Upper lobe of left lung (tissue), 6 donors: ENCODE measurements at regions not wholly inside any gene's neighbourhood (a gene's known extent, or its start where the extent isn't known, plus 50 kb on each side); places are given as distances from the start of the nearest gene placed in this dataset.
"Not testable (repeated sequence)": the region's sequence is repeated elsewhere in the genome, so short reads cannot be mapped to it uniquely, and the experiment has no call there.

Experiments
- ATAC-seq, 2 donors: fragments of 200-7000 bp; cut with Tn5 transposase; one replicate each; pipeline ENCODE4 v1.9.1; 2022; ENCODE audit warnings: mild to moderate bottlenecking in 2 of 2, moderate library complexity in 2 of 2; ENCODE audit not compliant: low FRiP score in 2 of 2
- DNase-seq, 2 donors: peaks; one replicate each; pipeline ENCODE4 v3.0.0-alpha.2; 2019 to 2020
- H3K27ac ChIP-seq, 4 donors: fragments of 200-600 bp; sonication (generic); one replicate each; pipeline ENCODE4 v1.5.1; 2016 to 2019
- H3K27me3 ChIP-seq, 4 donors: fragments of 200-600 bp; sonication (generic); one replicate each; pipeline ENCODE4 v1.5.1; 2017 to 2019
- H3K36me3 ChIP-seq, 4 donors: fragments of 200-600 bp; sonication (generic); one replicate each; pipeline ENCODE4 v1.5.1; 2016 to 2019
- H3K4me1 ChIP-seq, 4 donors: fragments of 200-600 bp; sonication (generic); one replicate each; pipeline ENCODE4 v1.5.1; 2018 to 2019
- H3K4me3 ChIP-seq, 4 donors: fragments of 200-600 bp; sonication (generic); one replicate each; pipeline ENCODE4 v1.5.1; 2017 to 2019; ENCODE audit warnings: mild to moderate bottlenecking in 2 of 4, moderate library complexity in 1 of 4
- H3K9me3 ChIP-seq, 4 donors: fragments of 200-600 bp; sonication (generic); one replicate each; pipeline ENCODE4 v1.5.1; 2018 to 2019
- EP300 ChIP-seq, 4 donors: sonication (generic); formaldehyde crosslinking; IDR thresholded peaks; one replicate each; pipeline ENCODE4 v1.5.1; 2017; ENCODE audit warnings: antibody characterized with exemption in 4 of 4, control low read depth in 2 of 4
- POLR2A ChIP-seq, 4 donors: fragments of 450-650 bp; IDR thresholded peaks; one replicate each; pipeline ENCODE4 v1.5.1; 2016 to 2017; ENCODE audit warnings: antibody characterized with exemption in 4 of 4, mild to moderate bottlenecking in 2 of 4
- POLR2AphosphoS5 ChIP-seq, 2 donors: sonication (generic); formaldehyde crosslinking; IDR thresholded peaks; one replicate each; pipeline ENCODE4 v1.5.1; 2017; ENCODE audit warnings: antibody characterized with exemption in 2 of 2
- WGBS, 2 donors: methylation state at CpG; one replicate each; pipeline ENCODE4 v1.1.5; 2017 to 2018; 5-methylcytosine and 5-hydroxymethylcytosine counted together
- TF ChIP-seq, protein P1 (sequence below), 6 experiments: fragments of 450-650 bp in 4 of 6; fragments of 200-600 bp in 2 of 6; sonication (generic) in 2 of 6; IDR thresholded peaks; one replicate each; pipeline ENCODE4 v1.5.1; 2016 to 2019; ENCODE audit warnings: antibody characterized with exemption in 6 of 6
- donor health status: DM: no; HTN: no; CAD: no; lungs with moderate emphysema.
- donor health status: DM: no; HTN: yes; CAD: no; lungs with severe emphysema.

DNA sequence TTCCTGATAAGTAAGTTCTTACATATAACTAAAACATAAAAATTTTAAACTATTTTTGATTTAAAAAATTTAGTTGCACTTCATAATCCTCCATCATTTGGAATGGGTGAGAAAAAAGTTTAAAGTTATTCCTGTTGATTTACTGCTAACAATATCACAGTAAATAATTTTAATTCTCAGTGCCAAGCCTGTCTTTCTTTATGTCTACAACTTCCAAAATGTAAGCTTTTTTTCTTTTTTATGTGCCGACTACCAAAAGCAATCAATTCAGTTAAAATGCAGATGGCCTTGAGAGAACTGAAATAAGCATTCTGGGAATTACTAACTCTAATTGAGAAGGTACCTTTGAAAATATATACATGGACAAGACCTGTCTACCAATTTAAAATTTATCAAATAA, 1224.3 kb upstream of the B3GALT2 start:
- Histone ChIP-seq H3K27me3 (no peaks in the 10 kb centered on the region), H3K27ac (no peak overlapping the region), H3K36me3 (no peaks in the 10 kb centered on the region), H3K4me1 (no peaks in the 10 kb centered on the region), H3K9me3 (no peaks in the 10 kb centered on the region), H3K4me3 (no peak overlapping the region)
- TF ChIP-seq EP300 (IDR thresholded peaks at IDR 0.05) (no peak), POLR2A (IDR thresholded peaks at IDR 0.05) (no peak), POLR2AphosphoS5 (IDR thresholded peaks at IDR 0.05) (no peak)
- TF ChIP-seq, protein P1, sequence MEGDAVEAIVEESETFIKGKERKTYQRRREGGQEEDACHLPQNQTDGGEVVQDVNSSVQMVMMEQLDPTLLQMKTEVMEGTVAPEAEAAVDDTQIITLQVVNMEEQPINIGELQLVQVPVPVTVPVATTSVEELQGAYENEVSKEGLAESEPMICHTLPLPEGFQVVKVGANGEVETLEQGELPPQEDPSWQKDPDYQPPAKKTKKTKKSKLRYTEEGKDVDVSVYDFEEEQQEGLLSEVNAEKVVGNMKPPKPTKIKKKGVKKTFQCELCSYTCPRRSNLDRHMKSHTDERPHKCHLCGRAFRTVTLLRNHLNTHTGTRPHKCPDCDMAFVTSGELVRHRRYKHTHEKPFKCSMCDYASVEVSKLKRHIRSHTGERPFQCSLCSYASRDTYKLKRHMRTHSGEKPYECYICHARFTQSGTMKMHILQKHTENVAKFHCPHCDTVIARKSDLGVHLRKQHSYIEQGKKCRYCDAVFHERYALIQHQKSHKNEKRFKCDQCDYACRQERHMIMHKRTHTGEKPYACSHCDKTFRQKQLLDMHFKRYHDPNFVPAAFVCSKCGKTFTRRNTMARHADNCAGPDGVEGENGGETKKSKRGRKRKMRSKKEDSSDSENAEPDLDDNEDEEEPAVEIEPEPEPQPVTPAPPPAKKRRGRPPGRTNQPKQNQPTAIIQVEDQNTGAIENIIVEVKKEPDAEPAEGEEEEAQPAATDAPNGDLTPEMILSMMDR (IDR thresholded peaks at IDR 0.05), result no peak
- WGBS, 2 donors, result 61 to 65% methylated on average over 1 of the region's 1 CpG
- DNase-seq (no peak), ATAC-seq (no peak)

- WGBS, 2 donors, result 33 to 42% methylated on average over 2 of the region's 2 CpGs
- not testable (repeated sequence) for H3K4me3 ChIP-seq, DNase-seq, H3K4me1 ChIP-seq, H3K9me3 ChIP-seq, ATAC-seq, H3K36me3 ChIP-seq, H3K27me3 ChIP-seq, H3K27ac ChIP-seq
These were observed 1220.8 kb upstream of the B3GALT2 start for GRCh38 chr1:194407238-194407637.

DNA sequence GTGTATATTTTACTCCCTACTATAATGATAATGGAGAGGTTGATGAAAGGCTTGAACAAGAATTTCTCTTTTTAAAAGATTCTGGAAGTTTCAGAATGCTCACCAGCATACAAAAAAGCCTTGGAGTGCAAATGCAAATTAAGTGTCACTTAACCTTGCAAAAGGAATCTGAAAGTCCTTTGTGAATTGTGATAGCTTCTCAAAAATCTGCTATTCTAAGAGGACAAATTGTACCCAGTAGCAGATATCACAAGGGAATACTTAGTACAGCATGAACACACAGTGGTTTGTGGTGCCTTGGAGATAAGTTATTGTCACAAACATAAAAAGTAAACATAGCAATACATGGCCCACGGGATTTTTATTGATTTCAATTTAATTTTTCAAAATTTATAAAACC, 1208.3 kb upstream of the B3GALT2 start:
- no peak for DNase-seq
- H3K27me3 ChIP-seq, result no peaks in the 10 kb centered on the region
- H3K27ac ChIP-seq, result no peak overlapping the region
- H3K9me3 ChIP-seq, result no peaks in the 10 kb centered on the region
- no peaks in the 10 kb centered on the region for H3K4me1 ChIP-seq
- WGBS, 2 donors, result 58 to 62% methylated on average over 1 of the region's 1 CpG
- no peaks in the 10 kb centered on the region for H3K36me3 ChIP-seq
- H3K4me3 ChIP-seq, result no peak overlapping the region
- no peak for ATAC-seq
- no peak for TF ChIP-seq POLR2A (IDR thresholded peaks at IDR 0.05)
- no peak for TF ChIP-seq POLR2AphosphoS5 (IDR thresholded peaks at IDR 0.05)

DNA sequence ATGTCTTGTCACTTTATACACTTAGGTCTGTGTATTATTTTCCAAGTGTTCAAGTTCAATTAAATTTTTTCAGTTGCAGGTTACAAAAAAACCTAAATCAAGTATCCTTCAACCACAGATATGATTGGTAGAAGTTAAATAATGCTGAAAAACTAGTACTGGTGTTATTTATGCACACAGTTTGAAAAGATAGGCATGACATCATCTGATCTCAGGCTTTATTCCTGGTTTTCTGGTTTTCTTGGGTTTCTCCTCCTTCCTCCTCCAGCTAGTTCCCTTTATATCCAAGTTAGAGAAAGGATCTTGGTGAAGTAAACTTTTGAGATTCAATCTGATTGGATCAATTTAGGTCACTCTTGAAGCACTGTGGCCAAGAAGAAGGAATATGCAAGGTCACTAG, 1201.1 kb upstream of the B3GALT2 start:
- ATAC-seq (no peak), DNase-seq (no peak)
- H3K27ac ChIP-seq, result no peak overlapping the region
- no peak overlapping the region for H3K4me3 ChIP-seq
- H3K9me3 ChIP-seq, result no peaks in the 10 kb centered on the region
- H3K4me1 ChIP-seq, result no peaks in the 10 kb centered on the region
- H3K36me3 ChIP-seq, result no peaks in the 10 kb centered on the region
- TF ChIP-seq, protein P1 (IDR thresholded peaks at IDR 0.05), result no peak
- TF ChIP-seq POLR2A (IDR thresholded peaks at IDR 0.05) (no peak), POLR2AphosphoS5 (IDR thresholded peaks at IDR 0.05) (no peak), EP300 (IDR thresholded peaks at IDR 0.05) (no peak)
- H3K27me3 ChIP-seq, result no peaks in the 10 kb centered on the region

DNA sequence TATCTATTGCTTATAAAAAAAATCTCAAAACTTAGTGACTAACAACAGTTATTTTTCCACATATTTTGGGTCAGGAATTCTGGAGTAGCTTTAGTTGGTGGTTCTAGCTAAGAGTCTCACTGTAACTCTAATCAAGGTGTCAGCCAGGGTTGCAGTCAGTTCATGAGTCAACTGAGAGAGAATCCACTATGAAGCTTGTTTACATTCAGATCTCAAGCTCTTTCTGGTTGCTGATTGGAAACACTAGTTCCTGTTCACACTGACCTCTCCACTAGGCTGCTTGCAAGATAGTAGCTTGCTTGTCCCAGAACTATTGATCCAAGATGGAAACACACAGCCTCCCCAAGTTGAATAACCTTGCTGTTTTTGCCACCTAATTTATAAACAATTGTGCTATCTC, 1192.1 kb upstream of the B3GALT2 start:
- Histone ChIP-seq H3K36me3 (no peaks in the 10 kb centered on the region), H3K4me3 (no peak overlapping the region), H3K9me3 (no peaks in the 10 kb centered on the region), H3K27ac (no peak overlapping the region), H3K4me1 (no peaks in the 10 kb centered on the region), H3K27me3 (no peaks in the 10 kb centered on the region)
- TF ChIP-seq POLR2AphosphoS5 (IDR thresholded peaks at IDR 0.05) (no peak), EP300 (IDR thresholded peaks at IDR 0.05) (no peak)
- no peak for ATAC-seq
- no peak for DNase-seq

DNA sequence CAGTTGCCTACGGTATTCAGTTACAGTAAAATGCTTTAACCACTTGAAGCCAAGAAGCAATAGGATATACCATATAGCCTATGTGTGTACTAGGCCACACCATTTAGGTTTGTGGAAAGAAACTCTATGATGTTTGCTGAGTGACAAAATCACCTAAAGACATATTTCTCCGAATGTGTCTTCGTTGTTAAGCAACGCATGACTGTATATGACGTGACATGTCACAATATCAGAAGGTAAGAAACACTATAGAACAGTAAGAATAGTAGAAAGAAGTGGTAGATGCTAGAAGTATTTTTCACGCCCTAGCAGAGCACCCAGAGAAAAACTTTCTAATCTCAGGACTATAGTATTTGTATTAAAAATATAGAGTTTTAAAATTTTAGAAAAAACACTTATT, 1188.2 kb upstream of the B3GALT2 start:
- no peak for ATAC-seq
- DNase-seq, result no peak
- no peak for TF ChIP-seq EP300 (IDR thresholded peaks at IDR 0.05)
- TF ChIP-seq, protein P1 (IDR thresholded peaks at IDR 0.05), result no peak
- TF ChIP-seq POLR2AphosphoS5 (IDR thresholded peaks at IDR 0.05), result no peak
- TF ChIP-seq POLR2A (IDR thresholded peaks at IDR 0.05), result no peak
- Histone ChIP-seq H3K36me3 (no peaks in the 10 kb centered on the region), H3K4me3 (no peak overlapping the region), H3K27me3 (no peaks in the 10 kb centered on the region), H3K9me3 (no peaks in the 10 kb centered on the region), H3K4me1 (no peaks in the 10 kb centered on the region), H3K27ac (no peak overlapping the region)
- WGBS, 2 donors, result 91 to 92% methylated on average over 6 of the region's 6 CpGs
